Lung microvascular endothelial cell (primary cell): ENCODE measurements at regions not wholly inside any gene's neighbourhood (a gene's known extent, or its start where the extent isn't known, plus 50 kb on each side); places are given as distances from the start of the nearest gene placed in this dataset.
"Not testable (repeated sequence)": the region's sequence is repeated elsewhere in the genome, so short reads cannot be mapped to it uniquely, and the experiment has no call there.

Experiments used
- DNase-seq, 2 donors: peaks; one replicate each; pipeline versions ENCODE4 v3.0.0 to v3.0.0-alpha.2; 2010; ENCODE audit warnings: low read depth in 2 of 2

DNA sequence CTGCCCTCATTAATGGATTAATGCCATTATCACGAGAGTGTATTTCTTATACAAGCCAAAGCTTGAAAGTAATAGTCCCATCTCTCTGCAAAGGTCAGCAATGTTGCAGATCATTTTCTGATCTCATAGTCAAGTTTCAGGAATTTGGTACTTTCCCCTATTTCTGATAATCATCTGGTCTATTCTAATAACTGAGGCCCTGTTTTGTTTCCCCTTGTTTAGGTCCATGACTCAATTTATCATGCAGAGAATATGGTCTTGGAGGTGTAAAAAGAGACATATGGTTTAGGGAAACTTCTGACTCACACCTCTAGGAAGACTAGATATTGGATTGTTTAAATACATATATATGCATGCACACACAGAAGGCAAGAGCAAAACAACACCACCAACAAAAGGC is 339.3 kb upstream of the NUDT12 start:
- no peak for DNase-seq

DNA sequence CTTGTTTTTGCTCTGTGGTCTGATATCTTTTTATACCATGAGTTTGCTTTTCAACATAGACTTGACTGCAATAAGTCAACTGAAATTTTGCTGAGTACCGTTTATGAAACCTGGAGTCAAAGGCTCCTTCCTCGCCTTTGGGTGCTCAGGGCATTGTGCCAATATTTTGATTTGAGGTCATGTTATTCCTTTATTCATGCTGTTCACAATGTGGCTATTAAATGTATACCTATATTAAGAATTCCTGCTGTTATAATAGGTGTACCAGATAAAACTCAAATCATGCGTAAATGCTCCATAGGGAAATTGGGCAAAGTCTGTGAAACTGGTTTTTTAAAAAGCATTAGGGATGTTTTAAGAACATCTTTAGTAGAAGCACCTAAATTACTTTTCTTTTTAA is 334.0 kb upstream of the NUDT12 start:
- DNase-seq, result no peak

DNA sequence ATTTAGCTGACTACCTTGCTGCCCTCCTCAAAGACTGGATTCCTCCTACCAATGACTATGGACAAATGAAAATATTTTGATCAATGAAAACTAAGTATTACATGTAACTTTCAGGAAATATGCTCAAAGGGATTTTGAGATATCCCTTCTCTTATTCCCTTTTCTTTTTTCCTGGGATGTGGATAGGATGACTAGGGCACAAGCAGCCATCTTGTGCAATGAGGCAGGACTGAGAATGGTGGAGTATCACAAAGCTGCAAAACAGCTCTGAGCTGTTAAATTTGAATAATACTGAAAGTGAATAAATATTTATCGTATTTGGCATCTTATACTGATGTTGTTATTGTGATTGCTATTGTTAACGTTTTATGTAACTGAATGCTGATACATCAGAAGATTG is 333.1 kb upstream of the NUDT12 start:
- DNase-seq, result no peak

- no peak for DNase-seq
Observed at GRCh38 chr5:103894882-103895281, 332.3 kb upstream of the NUDT12 start.

- no peak for DNase-seq
Observed at GRCh38 chr5:103891151-103891550, 328.6 kb upstream of the NUDT12 start.

DNA sequence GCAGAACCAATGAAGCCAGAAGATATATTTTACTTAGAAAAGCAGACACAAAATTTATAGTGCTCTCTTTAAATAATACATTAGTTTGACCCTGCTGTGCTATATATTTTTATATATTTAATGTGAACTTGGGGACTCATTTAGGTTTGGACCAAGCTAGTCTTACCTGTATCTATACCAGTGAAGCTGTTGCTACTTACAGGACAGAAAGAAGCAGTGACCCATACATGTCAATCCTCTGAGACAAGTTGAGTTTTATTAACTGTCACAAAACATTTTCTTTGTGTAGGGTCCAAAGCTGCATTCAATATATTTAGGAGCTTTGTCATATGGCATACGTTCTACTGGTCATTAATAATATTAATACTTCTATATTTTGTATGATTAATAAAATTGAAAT is 327.7 kb upstream of the NUDT12 start:
- no peak for DNase-seq

DNA sequence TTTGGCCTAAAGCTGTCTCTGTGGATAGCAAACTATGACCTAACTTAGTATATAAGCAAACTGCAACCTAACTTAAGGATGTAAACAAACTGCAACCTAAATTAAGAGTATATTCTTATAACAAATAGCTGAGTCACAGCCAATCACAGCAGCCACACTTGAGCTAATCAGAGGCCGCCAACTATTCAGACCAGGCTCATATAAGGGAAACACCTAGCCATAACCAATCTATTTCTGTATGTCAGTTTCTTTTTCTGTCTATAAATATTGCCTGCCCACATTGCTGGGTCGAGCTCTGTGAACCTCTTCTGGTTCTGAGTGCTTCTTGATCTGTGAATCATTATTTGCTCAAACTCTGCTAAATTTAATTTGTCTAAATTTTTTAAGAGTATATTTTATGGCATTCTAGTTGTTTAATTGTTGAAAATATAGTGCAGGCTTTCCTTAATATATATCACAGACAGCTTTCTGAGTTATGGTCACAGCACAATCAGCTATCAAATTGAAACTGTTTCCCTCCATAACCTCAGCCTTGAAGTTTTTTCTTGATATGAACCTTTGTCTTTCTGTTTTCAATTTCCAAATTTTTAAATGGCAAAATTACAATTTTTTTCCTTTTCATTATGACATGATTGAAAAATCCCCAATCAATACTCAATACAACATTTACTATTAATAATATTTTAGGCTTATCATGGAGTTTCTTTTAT is 327.1 kb upstream of the NUDT12 start:
- DNase-seq, result no peak

- no peak for DNase-seq
Observed at GRCh38 chr5:103886826-103887225, 324.2 kb upstream of the NUDT12 start.

- no peak for DNase-seq
Observed at GRCh38 chr5:103883143-103883542, 320.6 kb upstream of the NUDT12 start.

DNA sequence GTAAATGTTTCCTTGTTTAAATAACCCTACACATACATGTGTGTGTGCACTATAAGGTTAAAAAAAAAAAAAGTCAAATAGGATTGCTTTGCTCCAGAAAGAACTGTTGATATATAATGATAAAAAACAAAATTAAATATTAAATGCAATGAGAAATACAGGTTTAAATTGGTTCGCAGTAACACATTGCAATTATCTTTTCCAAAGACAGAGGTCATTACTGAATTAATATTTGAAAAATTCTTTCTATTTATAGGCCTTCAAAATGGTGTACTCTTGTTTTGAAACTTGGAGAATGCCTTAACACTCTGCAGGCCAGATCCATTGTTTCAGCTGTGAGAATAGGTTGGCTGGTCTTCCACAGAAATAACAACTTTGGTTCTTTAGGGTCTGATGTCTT is 319.0 kb upstream of the NUDT12 start:
- no peak for DNase-seq

DNA sequence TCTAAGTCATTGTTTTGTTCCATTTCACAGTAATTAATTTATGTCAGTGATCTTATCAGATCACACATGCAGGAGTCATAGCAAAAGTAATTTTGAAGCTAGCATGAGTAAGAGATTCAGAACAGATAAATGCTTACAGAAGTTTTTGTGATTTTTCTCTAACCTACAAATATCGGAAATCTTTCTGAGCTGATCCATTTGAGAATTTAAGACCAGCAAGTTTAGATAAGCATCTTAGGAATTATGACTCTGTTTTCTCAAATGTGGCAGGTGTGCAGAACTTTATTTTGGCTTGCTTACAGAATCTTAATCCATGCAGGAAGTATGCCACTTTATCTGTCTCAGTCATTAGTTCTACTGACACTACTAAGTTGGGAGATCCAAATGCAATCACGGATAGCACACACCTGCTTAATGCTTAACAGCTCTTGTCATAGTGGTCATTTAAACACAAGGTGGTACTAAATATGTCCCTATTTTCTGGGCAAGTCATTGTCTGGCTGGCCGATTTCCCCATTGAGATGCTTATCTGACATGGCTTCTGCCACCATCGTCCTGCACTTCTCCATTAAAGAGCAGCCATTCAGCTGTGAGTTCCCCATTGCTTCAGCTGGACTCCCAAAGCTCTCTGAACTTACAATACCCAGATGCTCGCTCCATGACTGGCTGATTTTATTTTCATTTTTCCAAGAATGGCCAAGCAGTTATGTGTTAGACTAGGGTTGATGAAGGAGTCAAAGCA is 305.4 kb upstream of the NUDT12 start:
- DNase-seq, result no peak

DNA sequence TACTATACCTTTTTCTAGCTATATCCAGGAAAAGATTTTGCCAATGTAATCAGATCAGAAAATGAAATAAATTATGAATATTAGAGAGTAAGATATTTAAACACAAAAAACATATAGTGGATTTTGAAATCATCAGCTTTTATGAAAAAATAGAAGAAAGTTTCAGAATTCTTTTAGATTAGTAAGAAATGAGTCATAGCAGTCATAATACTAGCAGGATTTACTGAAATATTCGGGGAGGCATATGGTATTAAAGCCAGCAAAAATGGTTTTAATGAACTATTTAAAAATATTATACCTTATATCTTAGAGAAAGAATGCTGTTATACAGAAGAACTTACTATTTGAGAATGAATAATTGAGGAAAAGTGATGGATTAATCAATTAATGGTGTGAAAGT is 303.6 kb upstream of the NUDT12 start:
- no peak for DNase-seq

DNA sequence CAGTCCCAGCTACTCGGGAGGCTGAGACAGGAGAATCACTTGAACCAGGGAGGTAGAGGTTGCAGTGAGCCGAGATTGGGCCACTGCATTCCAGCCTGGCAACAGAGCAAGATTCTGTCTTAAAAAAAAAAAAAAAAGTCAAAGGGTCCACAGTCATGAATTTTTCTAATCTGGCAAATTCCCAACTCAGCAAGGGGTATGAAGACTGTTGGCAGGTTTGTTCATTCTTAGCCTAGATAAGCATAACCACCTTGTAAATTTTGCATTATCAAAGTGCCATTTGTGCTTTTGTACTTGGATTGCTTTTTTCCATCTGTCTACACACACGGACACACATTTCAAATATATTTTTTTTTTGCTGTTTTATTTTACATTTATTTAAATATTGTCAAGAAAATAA is 299.8 kb upstream of the NUDT12 start:
- no peak for DNase-seq

- no peak for DNase-seq
Observed at GRCh38 chr5:103860327-103860726, 297.7 kb upstream of the NUDT12 start.

- DNase-seq, result not testable (repeated sequence)
Observed at GRCh38 chr5:103858367-103858766, 295.8 kb upstream of the NUDT12 start.

DNA sequence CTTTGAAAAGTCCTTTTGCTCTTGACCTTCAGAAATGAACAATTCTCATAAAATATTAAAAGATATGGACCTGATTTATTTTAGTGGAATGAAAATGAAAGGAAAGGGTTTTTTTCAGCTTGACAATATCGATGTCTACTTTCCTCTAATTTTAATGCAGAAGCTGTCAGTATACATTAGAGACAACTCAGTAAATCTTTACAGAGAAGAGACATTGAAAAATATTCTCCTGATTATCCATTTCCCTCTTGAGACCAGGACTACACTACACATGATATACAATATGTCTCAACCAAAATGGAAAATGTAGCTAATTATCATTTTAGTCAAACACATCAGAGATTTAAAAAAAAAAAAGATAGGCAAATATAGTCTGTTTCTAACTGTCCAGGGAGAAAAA is 288.5 kb upstream of the NUDT12 start:
- no peak for DNase-seq

- no peak for DNase-seq
Observed at GRCh38 chr5:103849934-103850333, 287.3 kb upstream of the NUDT12 start.

DNA sequence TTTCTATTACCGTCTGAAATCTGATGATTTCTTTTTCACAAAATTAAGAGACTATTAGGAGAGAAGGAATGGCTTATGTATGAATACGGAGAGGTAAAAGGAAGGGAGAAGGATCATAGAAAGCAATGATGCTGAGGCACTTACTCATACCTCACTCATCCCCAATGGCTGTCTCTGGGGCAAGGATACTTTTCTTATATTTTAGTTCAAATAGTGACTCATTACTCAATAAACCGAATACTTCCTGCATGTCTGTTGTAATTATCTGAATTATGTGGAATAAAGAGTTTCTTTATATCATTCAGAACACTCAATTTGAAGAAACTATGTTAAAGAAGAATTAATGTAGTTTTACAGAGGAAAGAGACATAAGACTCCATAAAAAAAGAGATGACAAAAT is 284.5 kb upstream of the NUDT12 start:
- DNase-seq, result no peak

GRCh38 chr5:103842936-103843335 is 280.3 kb upstream of the NUDT12 start:
- no peak for DNase-seq

DNA sequence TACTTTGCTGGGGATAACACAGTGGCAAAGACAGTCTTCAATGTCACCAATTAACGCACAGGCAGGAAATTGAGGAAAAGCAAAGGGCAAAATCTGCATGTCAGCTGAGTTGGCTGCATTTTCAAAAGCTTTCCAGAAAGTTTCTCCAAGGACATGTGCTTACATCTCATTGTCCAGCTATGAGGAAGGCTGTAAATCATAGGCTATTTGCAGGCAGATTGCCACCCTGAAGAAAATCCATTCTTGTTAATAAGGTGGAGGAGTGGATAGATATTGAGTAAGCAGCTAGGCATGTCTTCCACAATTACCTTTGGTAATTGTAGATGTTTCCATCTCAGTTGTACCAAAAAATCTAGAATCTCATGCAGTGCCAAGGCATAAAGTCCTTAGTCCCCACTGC is 278.0 kb upstream of the NUDT12 start:
- no peak for DNase-seq

GRCh38 chr5:103834216-103834615 is 271.6 kb upstream of the NUDT12 start:
- no peak for DNase-seq

- no peak for DNase-seq
Observed at GRCh38 chr5:103829585-103829984, 267.0 kb upstream of the NUDT12 start.

DNA sequence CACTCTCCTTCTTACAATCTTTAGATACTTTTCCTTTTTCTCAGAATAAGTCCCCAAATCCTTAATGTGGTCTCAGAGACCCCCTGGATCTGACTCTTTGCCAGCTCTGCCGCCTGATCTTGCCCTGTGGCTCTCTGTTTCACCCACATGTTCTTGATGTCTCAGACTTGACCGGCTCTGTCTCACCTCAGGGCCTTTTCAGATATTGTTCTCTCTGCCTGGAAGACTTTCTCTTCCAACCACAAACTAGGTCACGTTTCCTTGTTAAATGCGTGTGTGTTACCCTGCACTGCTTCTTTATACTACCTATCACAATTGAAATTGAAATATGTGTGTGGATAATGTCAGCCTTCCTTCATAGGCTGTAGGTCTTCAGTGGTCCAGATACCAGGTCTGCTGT is 265.4 kb upstream of the NUDT12 start:
- no peak for DNase-seq
